Skeletal muscle cell (primary cell): ENCODE measurements at regions not wholly inside any gene's neighbourhood (a gene's known extent, or its start where the extent isn't known, plus 50 kb on each side); places are given as distances from the start of the nearest gene placed in this dataset.

Source experiments
- DNase-seq: peaks from one replicate; pipeline ENCODE4 v3.0.0-alpha.2; 2010; ENCODE audit warnings: low read depth
- H3K4me3 ChIP-seq: 2 replicates; pipeline ENCODE4 v1.5.1; 2011; ENCODE audit warnings: low read depth, mild to moderate bottlenecking, control low read depth, low read length, moderate library complexity

GRCh38 chr4:133801883-133802282 is 399.7 kb downstream of the PABPC4L start:
- H3K4me3 ChIP-seq = no peak overlapping the region
- no peak for DNase-seq

- DNase-seq = no peak
- no peak overlapping the region for H3K4me3 ChIP-seq
These were observed 400.6 kb downstream of the PABPC4L start for GRCh38 chr4:133800966-133801365.

GRCh38 chr4:133799717-133800315 is 401.8 kb downstream of the PABPC4L start:
- no peak overlapping the region for H3K4me3 ChIP-seq
- peak; percentile 9 for DNase-seq

- DNase-seq = no peak
- no peak overlapping the region for H3K4me3 ChIP-seq
These were observed 423.9 kb downstream of the PABPC4L start for GRCh38 chr4:133777661-133778060.

GRCh38 chr4:133776961-133777360 is 424.6 kb downstream of the PABPC4L start:
- H3K4me3 ChIP-seq = no peak overlapping the region
- no peak for DNase-seq

GRCh38 chr4:133776503-133776902 is 425.1 kb downstream of the PABPC4L start:
- no peak for DNase-seq
- no peak overlapping the region for H3K4me3 ChIP-seq

GRCh38 chr4:133775881-133776280 is 425.7 kb downstream of the PABPC4L start:
- peak; percentile 2 for DNase-seq
- H3K4me3 ChIP-seq = no peak overlapping the region

GRCh38 chr4:133775469-133775868 is 426.1 kb downstream of the PABPC4L start:
- H3K4me3 ChIP-seq = no peak overlapping the region
- no peak for DNase-seq

GRCh38 chr4:133759428-133759827 is 442.2 kb downstream of the PABPC4L start:
- no peak overlapping the region for H3K4me3 ChIP-seq

GRCh38 chr4:133741766-133742165 is 459.8 kb downstream of the PABPC4L start:
- DNase-seq = no peak
- H3K4me3 ChIP-seq = no peak overlapping the region

More at GRCh38 chr4:133759428-133759827, 442.2 kb downstream of the PABPC4L start:
- DNase-seq = no peak

GRCh38 chr4:133720001-133720400 is 481.6 kb downstream of the PABPC4L start:
- DNase-seq = no peak
- no peak overlapping the region for H3K4me3 ChIP-seq

- DNase-seq = no peak
- no peak overlapping the region for H3K4me3 ChIP-seq
These were observed 482.5 kb downstream of the PABPC4L start for GRCh38 chr4:133719098-133719497.

GRCh38 chr4:133714211-133714610 is 487.4 kb downstream of the PABPC4L start:
- no peak overlapping the region for H3K4me3 ChIP-seq
- no peak for DNase-seq

GRCh38 chr4:133713340-133713739 is 488.2 kb downstream of the PABPC4L start:
- DNase-seq = no peak
- no peak overlapping the region for H3K4me3 ChIP-seq

GRCh38 chr4:133711817-133712216 is 489.8 kb downstream of the PABPC4L start:
- H3K4me3 ChIP-seq = no peak overlapping the region
- no peak for DNase-seq

GRCh38 chr4:133694416-133694815 is 507.2 kb downstream of the PABPC4L start:
- no peak overlapping the region for H3K4me3 ChIP-seq
- no peak for DNase-seq

- no peak overlapping the region for H3K4me3 ChIP-seq
- DNase-seq = no peak
These were observed 517.6 kb downstream of the PABPC4L start for GRCh38 chr4:133683967-133684366.

- no peak for DNase-seq
- H3K4me3 ChIP-seq = no peak overlapping the region
These were observed 519.2 kb downstream of the PCDH10 start for GRCh38 chr4:133668061-133668851.

GRCh38 chr4:133647206-133647605 is 498.1 kb downstream of the PCDH10 start:
- no peak for DNase-seq
- no peak overlapping the region for H3K4me3 ChIP-seq

GRCh38 chr4:133641191-133641590 is 492.1 kb downstream of the PCDH10 start:
- no peak overlapping the region for H3K4me3 ChIP-seq
- no peak for DNase-seq

- H3K4me3 ChIP-seq = no peak overlapping the region
- no peak for DNase-seq
These were observed 489.7 kb downstream of the PCDH10 start for GRCh38 chr4:133638751-133639150.
